WTC11 (cell line): ENCODE measurements at regions not wholly inside any gene's neighbourhood (a gene's known extent, or its start where the extent isn't known, plus 50 kb on each side); places are given as distances from the start of the nearest gene placed in this dataset.

Experiments used
- AFF4 ChIP-seq: sonication (generic); formaldehyde crosslinking; IDR thresholded peaks from 2 replicates; pipeline ENCODE4 v1.8.1; 2023; ENCODE audit warnings: mild to moderate bottlenecking, missing genetic modification reagents, borderline replicate concordance
- ATF1 ChIP-seq: sonication (generic); formaldehyde crosslinking; IDR thresholded peaks from 2 replicates; pipeline ENCODE4 v1.8.1; 2023; ENCODE audit warnings: mild to moderate bottlenecking, moderate library complexity, missing genetic modification reagents
- CTCF ChIP-seq: fragments of 200-600 bp; IDR thresholded peaks from 2 replicates; pipeline ENCODE4 v1.8.0; 2022; ENCODE audit warnings: antibody characterized with exemption
- IRF1 ChIP-seq: sonication (generic); formaldehyde crosslinking; IDR thresholded peaks from 2 replicates; pipeline ENCODE4 v1.8.0; 2023; ENCODE audit warnings: missing genetic modification reagents
- NR3C1 ChIP-seq: sonication (generic); formaldehyde crosslinking; conservative IDR thresholded peaks from 2 replicates; pipeline ENCODE4 v1.8.1; 2023; ENCODE audit warnings: low read depth, mild to moderate bottlenecking, missing genetic modification reagents
- PRDM15 ChIP-seq: sonication (generic); formaldehyde crosslinking; IDR thresholded peaks from 2 replicates; pipeline ENCODE4 v1.8.0; 2022; ENCODE audit warnings: missing genetic modification reagents
- STAT6 ChIP-seq: sonication (generic); formaldehyde crosslinking; conservative IDR thresholded peaks from 2 replicates; pipeline ENCODE4 v1.8.1; 2023; ENCODE audit warnings: mild to moderate bottlenecking, low read depth, missing genetic modification reagents, moderate library complexity
- TCF7 ChIP-seq: sonication (generic); formaldehyde crosslinking; IDR thresholded peaks from 2 replicates; pipeline ENCODE4 v1.8.0; 2022; ENCODE audit warnings: mild to moderate bottlenecking, low read depth, missing genetic modification reagents, moderate library complexity
- ZNF416 ChIP-seq: fragments of 250-450 bp; sonication (Bioruptor Pico); IDR thresholded peaks from 2 replicates; pipeline ENCODE4 v1.9.0; 2021; ENCODE audit warnings: mild to moderate bottlenecking, inconsistent platforms
- ZNF425 ChIP-seq: fragments of 250-450 bp; sonication (Bioruptor Pico); conservative IDR thresholded peaks from 2 replicates; pipeline ENCODE4 v1.9.0; 2021; ENCODE audit warnings: mild to moderate bottlenecking

- no peak for TF ChIP-seq CTCF
- TF ChIP-seq ATF1 (CRISPR knock-in tag) = no peak
- TF ChIP-seq STAT6 (CRISPR knock-in tag) = no peak
- no peak for TF ChIP-seq AFF4 (CRISPR knock-in tag)
- TF ChIP-seq TCF7 (CRISPR knock-in tag) = no peak
- TF ChIP-seq PRDM15 (CRISPR knock-in tag) = no peak
- no peak for TF ChIP-seq NR3C1 (CRISPR knock-in tag)
- no peak for TF ChIP-seq IRF1
- TF ChIP-seq ZNF416 = no peak
- TF ChIP-seq ZNF425 = no peak
Measured at GRCh38 chr14:40870252-40870651, 736.4 kb upstream of the LRFN5 start.
